Psoas muscle (tissue), 7 donors: ENCODE measurements at regions not wholly inside any gene's neighbourhood (a gene's known extent, or its start where the extent isn't known, plus 50 kb on each side); places are given as distances from the start of the nearest gene placed in this dataset.

Source experiments
- ATAC-seq, 4 donors: fragments of 200-7000 bp; cut with Tn5 transposase; one replicate each; pipeline ENCODE4 v1.9.1; 2020; ENCODE audit warnings: moderate library complexity in 3 of 4, mild to moderate bottlenecking in 2 of 4
- DNase-seq, 2 donors: peaks; one replicate each; pipeline ENCODE4 v3.0.0-alpha.2; 2020
- H3K27ac ChIP-seq: fragments of 200-600 bp; one replicate; pipeline ENCODE4 v1.8.0; 2022
- H3K27me3 ChIP-seq, 3 donors: fragments of 200-600 bp in 1 of 3; one replicate each; pipeline versions ENCODE4 v1.6.1 to v1.8.0; 2013 to 2022; ENCODE audit warnings: low read length in 2 of 3, mild to moderate bottlenecking in 2 of 3, moderate library complexity in 1 of 3; ENCODE audit not compliant: insufficient read depth in 3 of 3
- H3K36me3 ChIP-seq, 2 donors: fragments of 200-600 bp in 1 of 2; one replicate each; pipeline versions ENCODE4 v1.6.1 to v1.8.0; 2013 to 2022; ENCODE audit warnings: low read depth in 1 of 2, mild to moderate bottlenecking in 1 of 2, moderate library complexity in 1 of 2; ENCODE audit not compliant: insufficient read depth in 1 of 2
- H3K4me1 ChIP-seq: fragments of 200-600 bp; one replicate; pipeline ENCODE4 v1.8.0; 2022
- H3K4me3 ChIP-seq: fragments of 200-600 bp; one replicate; pipeline ENCODE4 v1.8.0; 2022; ENCODE audit warnings: mild to moderate bottlenecking
- H3K9me3 ChIP-seq: fragments of 200-600 bp; one replicate; pipeline ENCODE4 v1.8.0; 2022
- CTCF ChIP-seq: fragments of 200-600 bp; IDR thresholded peaks from one replicate; pipeline ENCODE4 v1.8.0; 2022; ENCODE audit warnings: antibody characterized with exemption
- WGBS, 3 donors: extraction: QIAGEN DNeasy Blood & Tissue Kit; methylation state at CpG; one replicate each; pipeline versions ENCODE4 v1.1.6 to v1.1.7; 2013; 5-methylcytosine and 5-hydroxymethylcytosine counted together
- intact Hi-C, 2 donors: fragments of 100-400 bp; cut with DNase I; formaldehyde crosslinking; loops; one replicate each; pipeline versions ENCODE4 v1.11.0 to v1.14.2; 2022
- donor health status: healthy with polysubstance abuse.
- donor health status: DM: no; HTN: no; CAD: no; lungs with moderate emphysema.
- donor health status: Bipolar disorder and iron deficiency.
- donor health status: healthy.
- donor health status: DM: yes; HTN: yes; CAD: no.
- donor health status: DM: no; HTN: no; CAD: no.
- donor health status: DM: yes; HTN: yes; CAD: no.

GRCh38 chr2:155178921-155179320, 480.4 kb downstream of the KCNJ3 start:
- Histone ChIP-seq H3K4me3 (no peak overlapping the region), H3K27me3 (no peaks in the 10 kb centered on the region), H3K36me3 (no peaks in the 10 kb centered on the region), H3K4me1 (no peaks in the 10 kb centered on the region), H3K27ac (no peak overlapping the region), H3K9me3 (no peaks in the 10 kb centered on the region)
- WGBS, 3 donors, result 57 to 64% (median 62%) methylated on average over 3 of the region's 3 CpGs
- no peak for TF ChIP-seq CTCF
- ATAC-seq (no peak), DNase-seq (no peak)
- intact Hi-C loops, result no loop called here

DNA sequence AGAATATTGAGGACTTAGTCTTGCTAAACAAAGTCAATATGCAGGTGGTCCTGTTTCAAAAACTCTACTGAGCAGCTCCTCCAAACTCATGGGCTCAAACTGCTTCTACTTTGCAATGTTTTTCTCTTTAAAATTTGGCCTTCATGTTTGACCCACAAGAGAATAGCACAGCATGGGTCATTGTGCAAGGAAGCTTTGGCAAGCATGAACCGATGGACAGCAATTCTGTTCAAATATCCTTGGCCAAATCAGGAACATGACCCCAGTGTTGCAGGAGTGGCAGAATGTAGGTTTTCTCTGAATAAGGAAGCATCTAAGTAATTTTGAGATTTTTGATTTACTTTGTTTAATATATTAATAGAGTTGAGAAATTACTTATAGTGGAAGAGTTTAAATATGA, 477.9 kb downstream of the KCNJ3 start:
- no peak overlapping the region for H3K27ac ChIP-seq
- no peaks in the 10 kb centered on the region for H3K36me3 ChIP-seq
- ATAC-seq (no peak), DNase-seq (no peak)
- H3K4me1 ChIP-seq, result no peaks in the 10 kb centered on the region
- intact Hi-C loops, result no loop called here
- no peaks in the 10 kb centered on the region for H3K27me3 ChIP-seq
- no peak for TF ChIP-seq CTCF
- no peak overlapping the region for H3K4me3 ChIP-seq
- 29 to 56% (median 38%) methylated on average over 1 of the region's 1 CpG for WGBS, 3 donors
- no peaks in the 10 kb centered on the region for H3K9me3 ChIP-seq

DNA sequence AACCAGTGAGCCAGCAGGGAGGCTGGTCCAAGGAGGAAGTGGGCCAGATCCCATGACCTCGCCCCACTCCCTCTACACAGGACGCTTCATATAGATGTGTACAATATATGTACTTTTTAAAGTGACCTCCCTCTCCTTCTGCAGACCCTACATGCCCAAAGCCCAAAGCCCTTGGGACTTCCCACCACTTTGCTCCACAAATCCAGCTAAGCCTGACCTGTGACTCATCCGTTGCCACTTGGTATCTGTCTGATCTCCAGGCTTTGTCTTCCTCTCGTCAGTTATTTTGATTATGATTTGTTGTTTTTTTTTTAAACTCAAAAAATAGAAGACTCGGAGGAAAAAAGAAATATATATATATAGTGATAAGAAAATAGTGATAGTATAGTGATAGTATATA, 470.8 kb downstream of the KCNJ3 start:
- no peak overlapping the region for H3K27ac ChIP-seq
- 82 to 83% (median 83%) methylated on average over 5 of the region's 5 CpGs for WGBS, 3 donors
- intact Hi-C loops, result no loop called here
- no peak for TF ChIP-seq CTCF
- no peaks in the 10 kb centered on the region for H3K36me3 ChIP-seq
- no peaks in the 10 kb centered on the region for H3K9me3 ChIP-seq
- H3K4me1 ChIP-seq, result no peaks in the 10 kb centered on the region
- H3K4me3 ChIP-seq, result no peak overlapping the region
- no peak for ATAC-seq
- no peaks in the 10 kb centered on the region for H3K27me3 ChIP-seq
- no peak for DNase-seq

- H3K4me1 ChIP-seq, result no peaks in the 10 kb centered on the region
- H3K27ac ChIP-seq, result no peak overlapping the region
- WGBS, 3 donors, result 92 to 96% (median 92%) methylated on average over 1 of the region's 1 CpG
- H3K9me3 ChIP-seq, result no peaks in the 10 kb centered on the region
- DNase-seq, result no peak
- H3K4me3 ChIP-seq, result no peak overlapping the region
- no peaks in the 10 kb centered on the region for H3K27me3 ChIP-seq
- no peak for ATAC-seq
- intact Hi-C loops, result no loop called here
- TF ChIP-seq CTCF, result no peak
- H3K36me3 ChIP-seq, result no peaks in the 10 kb centered on the region
Measured at GRCh38 chr2:155162494-155162893, 464.0 kb downstream of the KCNJ3 start.

GRCh38 chr2:155161314-155161713, 462.8 kb downstream of the KCNJ3 start:
- TF ChIP-seq CTCF, result no peak
- intact Hi-C loops, result no loop called here

More at GRCh38 chr2:155161314-155161713, 462.8 kb downstream of the KCNJ3 start:
- Histone ChIP-seq H3K27ac (no peak overlapping the region), H3K9me3 (no peaks in the 10 kb centered on the region), H3K36me3 (no peaks in the 10 kb centered on the region), H3K4me1 (no peaks in the 10 kb centered on the region), H3K4me3 (no peak overlapping the region), H3K27me3 (no peaks in the 10 kb centered on the region)
- ATAC-seq, result no peak
- DNase-seq, result no peak
